ENCODE measurements at regions not wholly inside any gene's neighbourhood (a gene's known extent, or its start where the extent isn't known, plus 50 kb on each side); places are given as distances from the start of the nearest gene placed in this dataset.

- TF ChIP-seq CTCF (IDR thresholded peaks at IDR 0.05; ENCODE audit: low read length, missing control alignments) = no peak
- H3K4me3 ChIP-seq (replicated peaks; ENCODE audit: low read depth, low read length) = no peak overlapping the region
- DNase-seq (ENCODE audit: low read depth) = no peak
Measured at GRCh38 chr4:22030307-22030706, 81.7 kb upstream of the KCNIP4 start.

GRCh38 chr4:22029803-22030202 is 81.2 kb upstream of the KCNIP4 start:
- no peak overlapping the region for H3K4me3 ChIP-seq (replicated peaks; ENCODE audit: low read depth, low read length)
- DNase-seq (ENCODE audit: low read depth) = no peak
- no peak for TF ChIP-seq CTCF (IDR thresholded peaks at IDR 0.05; ENCODE audit: low read length, missing control alignments)

GRCh38 chr4:22021106-22021505 is 72.5 kb upstream of the KCNIP4 start:
- no peak for TF ChIP-seq CTCF (IDR thresholded peaks at IDR 0.05; ENCODE audit: low read length, missing control alignments)
- DNase-seq (ENCODE audit: low read depth) = no peak
- no peak overlapping the region for H3K4me3 ChIP-seq (replicated peaks; ENCODE audit: low read depth, low read length)

GRCh38 chr4:22020129-22020528 is 71.6 kb upstream of the KCNIP4 start:
- TF ChIP-seq CTCF (IDR thresholded peaks at IDR 0.05; ENCODE audit: low read length, missing control alignments) = no peak
- no peak overlapping the region for H3K4me3 ChIP-seq (replicated peaks; ENCODE audit: low read depth, low read length)
- DNase-seq (ENCODE audit: low read depth) = no peak

GRCh38 chr4:22019676-22020075 is 71.1 kb upstream of the KCNIP4 start:
- no peak overlapping the region for H3K4me3 ChIP-seq (replicated peaks; ENCODE audit: low read depth, low read length)
- DNase-seq (ENCODE audit: low read depth) = peak; percentile 48
- no peak for TF ChIP-seq CTCF (IDR thresholded peaks at IDR 0.05; ENCODE audit: low read length, missing control alignments)

GRCh38 chr4:22014222-22014741 is 65.7 kb upstream of the KCNIP4 start:
- peak; percentile 45 for DNase-seq (ENCODE audit: low read depth)
- H3K4me3 ChIP-seq (replicated peaks; ENCODE audit: low read depth, low read length) = no peak overlapping the region
- no peak for TF ChIP-seq CTCF (IDR thresholded peaks at IDR 0.05; ENCODE audit: low read length, missing control alignments)

- H3K4me3 ChIP-seq (replicated peaks; ENCODE audit: low read depth, low read length) = no peak overlapping the region
- no peak for DNase-seq (ENCODE audit: low read depth)
- TF ChIP-seq CTCF (IDR thresholded peaks at IDR 0.05; ENCODE audit: low read length, missing control alignments) = no peak
Measured at GRCh38 chr4:22003878-22004277, 55.3 kb upstream of the KCNIP4 start.

Measured in fibroblast of pulmonary artery (primary cell).